Stimulated activated CD8-positive, alpha-beta memory T cell treated with anti-CD3 and anti-CD28 coated beads, Interleukin-4, amount 100 ng/mL, for 48 hours (primary cell): ENCODE measurements at regions not wholly inside any gene's neighbourhood (a gene's known extent, or its start where the extent isn't known, plus 50 kb on each side); places are given as distances from the start of the nearest gene placed in this dataset.

Experiments used
- DNase-seq: peaks from one replicate; pipeline ENCODE4 v3.0.0-alpha.2; 2020

DNA sequence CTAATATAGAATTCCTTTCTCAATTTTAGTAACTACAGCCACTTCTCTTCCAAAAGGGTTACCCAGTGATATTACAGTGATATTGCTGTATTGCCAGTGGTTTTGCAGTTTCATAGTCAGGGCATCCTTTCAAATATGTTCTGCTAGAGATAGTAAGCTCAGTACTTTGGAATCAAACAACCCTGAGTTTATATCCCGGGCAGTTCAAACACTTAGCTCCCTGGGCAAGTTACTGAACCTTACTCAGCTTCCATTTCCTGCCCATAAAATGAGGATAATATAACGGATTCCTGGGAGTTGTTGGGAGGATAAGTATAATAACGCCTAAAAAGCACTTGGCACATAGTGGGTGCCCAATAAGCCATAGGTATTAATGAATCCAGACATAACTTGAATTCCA, 212.6 kb upstream of the PARD3B start:
- DNase-seq: no peak

DNA sequence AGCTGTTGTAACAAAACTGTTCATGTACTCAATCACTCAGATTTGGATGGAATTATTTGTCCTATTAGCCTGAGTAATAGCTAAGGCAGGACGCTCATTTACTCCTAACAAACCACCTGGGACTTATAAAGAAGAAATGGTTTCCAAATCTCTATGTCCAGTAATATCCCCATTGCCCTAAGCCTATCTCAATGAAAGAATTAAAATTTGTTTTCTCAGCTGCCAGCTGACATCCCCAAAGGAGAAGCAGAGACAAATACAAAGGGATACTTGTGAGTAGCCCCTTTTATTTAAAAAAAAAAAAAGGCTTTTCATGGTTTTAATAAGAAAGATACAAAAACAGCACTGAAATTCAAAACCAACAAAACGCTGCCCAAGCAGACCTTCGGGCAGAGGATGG, 211.4 kb upstream of the PARD3B start:
- DNase-seq: no peak

DNA sequence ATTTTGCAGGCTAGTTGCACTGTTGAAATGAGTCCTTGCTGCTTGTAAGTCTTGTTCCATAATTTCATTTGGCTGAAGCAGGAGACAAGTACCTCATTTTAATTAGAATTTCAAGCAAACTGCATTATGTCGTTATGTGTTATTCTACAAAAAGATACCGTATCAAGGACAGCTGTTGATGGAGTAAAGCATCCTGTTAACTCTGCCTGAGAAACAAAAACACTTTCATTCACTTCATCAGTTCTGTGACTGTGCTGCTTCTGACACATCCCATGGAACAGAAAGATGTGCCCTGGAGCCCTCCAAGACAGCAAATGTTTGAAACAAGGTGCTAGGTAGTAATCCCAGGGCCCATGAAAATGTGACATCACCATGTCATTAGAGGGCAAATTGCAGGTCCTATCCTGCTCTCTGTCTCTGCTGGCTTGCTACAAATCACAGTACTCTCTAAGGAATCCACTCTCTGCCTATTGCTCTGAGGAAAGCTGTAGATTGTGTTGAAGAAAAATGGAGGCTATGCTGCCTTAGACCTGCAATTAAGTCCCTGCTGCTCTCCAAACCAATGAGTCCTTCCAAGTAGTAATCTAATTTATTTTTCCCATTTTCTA, 209.7 kb upstream of the PARD3B start:
- DNase-seq: no peak

DNA sequence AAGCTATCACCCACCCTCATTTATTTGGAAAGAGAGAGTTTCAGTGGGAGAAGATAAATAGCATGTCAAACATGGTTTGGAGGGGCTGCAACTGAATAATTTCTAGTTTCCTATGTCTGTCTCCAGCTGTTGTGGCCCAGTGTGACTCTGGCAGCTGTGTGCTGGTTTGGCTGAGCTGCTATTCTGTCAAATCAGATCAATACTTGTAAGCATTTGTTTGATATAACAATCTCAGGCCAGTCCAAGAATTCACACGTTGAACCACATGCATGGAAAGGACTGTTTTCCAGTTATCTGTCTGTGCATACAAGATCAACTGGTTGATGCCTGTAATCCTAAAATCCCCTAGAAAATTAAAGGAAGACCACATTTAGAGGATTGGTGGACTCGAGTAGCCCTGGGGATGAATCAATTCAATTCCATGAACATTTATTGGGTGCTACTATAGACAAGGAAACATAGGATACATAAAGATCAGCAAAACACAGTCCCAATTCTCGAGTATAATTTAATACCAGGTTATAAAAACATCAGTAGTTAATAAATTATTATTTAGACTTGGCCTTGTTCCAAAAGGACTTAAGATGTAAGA, 209.0 kb upstream of the PARD3B start:
- DNase-seq: no peak

DNA sequence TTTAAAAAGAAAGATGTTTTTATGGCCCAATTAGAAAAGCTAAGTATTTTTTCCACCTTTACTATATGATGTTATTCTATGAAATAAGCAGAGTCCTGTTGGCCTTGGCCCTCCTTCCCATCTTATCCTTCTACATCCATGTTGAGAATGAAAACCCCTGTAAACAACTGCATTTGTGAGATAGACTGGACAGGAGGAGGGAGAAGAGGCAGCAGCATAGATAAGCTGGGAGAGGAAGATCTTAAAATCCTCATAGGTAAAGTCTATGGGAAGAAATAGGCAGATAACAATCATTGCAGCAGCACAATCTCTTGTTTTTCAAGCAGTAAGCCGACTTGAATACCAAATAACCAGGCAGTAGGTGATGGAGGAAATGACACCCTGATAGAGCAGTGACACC, 207.6 kb upstream of the PARD3B start:
- no peak for DNase-seq

DNA sequence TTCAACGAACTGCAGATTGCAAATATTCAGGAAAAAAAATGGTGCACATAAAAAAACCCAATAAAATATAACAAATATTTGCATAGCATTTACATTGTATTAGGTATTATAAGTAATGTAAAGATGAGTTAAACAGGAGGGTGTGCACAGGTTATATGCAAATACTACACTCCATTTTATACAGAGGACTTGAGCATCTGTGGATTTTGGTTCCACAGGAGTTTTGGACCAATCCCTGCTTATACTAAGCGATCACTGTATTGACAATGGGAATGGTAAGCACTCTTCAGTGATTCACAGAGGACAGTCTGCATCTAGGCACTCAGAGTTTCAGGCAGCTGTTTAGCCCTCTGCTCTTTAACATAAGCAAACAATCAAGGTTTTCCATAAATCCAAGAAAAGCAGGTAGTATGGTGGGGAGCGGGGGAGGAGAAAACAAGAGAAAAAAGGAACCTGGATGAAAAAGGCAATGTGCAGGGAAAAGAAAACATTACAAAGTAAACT, 206.0 kb upstream of the PARD3B start:
- no peak for DNase-seq

DNA sequence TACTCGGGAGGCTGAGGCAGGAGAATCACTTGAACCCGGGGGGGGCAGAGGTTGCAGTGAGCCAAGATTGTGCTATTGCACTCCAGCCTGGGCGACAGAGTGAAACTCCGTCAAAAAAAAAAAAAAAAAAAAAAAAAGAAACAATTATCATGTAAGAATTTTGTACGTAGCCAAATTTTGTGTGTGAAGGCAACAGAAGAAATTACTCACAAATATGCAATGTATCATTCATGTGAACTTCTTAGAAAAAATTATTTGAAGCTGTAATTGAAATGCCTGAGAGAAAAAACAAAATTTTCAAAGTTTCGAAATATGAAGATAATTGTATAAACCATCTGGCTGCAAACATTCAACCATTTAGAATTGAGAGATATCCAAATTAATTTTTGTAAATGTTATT, 204.8 kb upstream of the PARD3B start:
- DNase-seq: no peak

DNA sequence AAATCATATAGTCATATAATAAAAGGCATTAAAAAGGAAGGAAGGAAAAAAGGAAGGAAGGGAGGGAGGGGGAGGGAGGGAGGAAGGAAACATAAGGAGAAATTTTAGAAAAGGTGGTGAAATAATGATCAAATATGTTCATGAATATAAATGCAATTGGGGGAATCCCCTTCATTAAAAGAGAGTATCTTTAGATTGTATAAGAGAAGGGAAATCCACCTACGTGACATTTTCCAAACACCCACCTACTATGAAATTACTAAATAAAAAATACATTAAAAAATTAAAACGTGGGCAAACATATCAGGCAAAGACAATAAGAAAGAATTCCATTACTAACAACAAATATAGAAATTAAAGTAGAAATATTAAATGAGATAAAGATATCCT, 203.4 kb upstream of the PARD3B start:
- no peak for DNase-seq

DNA sequence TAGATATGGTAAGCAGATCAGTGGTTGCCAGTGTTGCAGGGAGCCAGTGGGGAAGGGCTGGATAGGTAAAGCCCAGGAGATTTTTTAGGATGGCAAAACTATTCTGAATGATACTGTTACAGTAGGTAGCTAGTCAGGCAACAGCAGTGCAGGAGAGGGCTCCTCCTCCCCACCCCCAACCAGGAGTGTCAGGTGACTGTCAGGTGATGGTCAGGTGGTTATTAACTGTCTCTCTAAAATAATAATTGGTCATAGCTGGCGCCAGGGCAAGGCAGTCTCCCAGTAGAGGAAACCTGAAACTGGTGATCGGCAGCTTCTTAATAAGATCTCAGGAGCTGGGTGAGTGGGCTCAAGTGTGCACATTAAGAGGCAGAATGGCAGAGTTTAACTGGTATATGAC, 201.6 kb upstream of the PARD3B start:
- DNase-seq: no peak

DNA sequence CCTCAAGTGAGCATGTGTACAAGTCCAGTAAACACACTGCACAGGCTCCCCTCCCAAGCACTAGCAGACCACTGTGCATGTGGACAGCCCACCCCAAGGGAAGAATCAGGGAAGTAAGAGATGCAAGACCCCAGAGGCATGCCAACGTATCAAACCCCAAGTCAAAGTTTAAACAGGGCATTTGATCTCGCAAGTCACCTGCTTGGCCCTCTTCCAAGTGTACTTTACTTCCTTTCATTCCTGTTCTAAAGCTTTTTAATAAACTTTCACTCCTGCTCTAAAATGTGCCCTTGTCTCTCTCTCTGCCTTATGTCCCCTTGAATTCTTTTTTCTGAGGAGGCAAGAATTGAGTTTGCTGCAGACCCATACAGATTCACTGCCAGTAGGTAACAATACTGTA, 201.2 kb upstream of the PARD3B start:
- DNase-seq: no peak

DNA sequence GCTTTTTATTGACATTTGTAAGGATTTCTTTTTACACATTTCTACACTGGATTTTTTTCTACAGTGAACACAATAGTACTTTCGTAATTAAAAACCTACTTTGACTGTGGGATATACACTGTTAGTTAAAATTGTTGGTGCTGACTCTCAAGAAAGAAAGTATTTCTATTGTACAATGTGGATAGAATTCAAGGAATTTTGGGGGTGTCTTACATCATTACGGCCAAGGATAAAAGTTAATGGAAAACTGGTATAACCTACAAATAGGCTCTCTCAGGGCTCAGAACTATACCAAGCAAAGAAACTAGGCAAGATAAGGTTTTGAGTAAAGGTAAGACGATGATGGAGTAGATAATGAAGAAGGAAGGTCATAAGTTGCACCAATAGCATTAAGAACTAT, 198.4 kb upstream of the PARD3B start:
- DNase-seq: no peak

DNA sequence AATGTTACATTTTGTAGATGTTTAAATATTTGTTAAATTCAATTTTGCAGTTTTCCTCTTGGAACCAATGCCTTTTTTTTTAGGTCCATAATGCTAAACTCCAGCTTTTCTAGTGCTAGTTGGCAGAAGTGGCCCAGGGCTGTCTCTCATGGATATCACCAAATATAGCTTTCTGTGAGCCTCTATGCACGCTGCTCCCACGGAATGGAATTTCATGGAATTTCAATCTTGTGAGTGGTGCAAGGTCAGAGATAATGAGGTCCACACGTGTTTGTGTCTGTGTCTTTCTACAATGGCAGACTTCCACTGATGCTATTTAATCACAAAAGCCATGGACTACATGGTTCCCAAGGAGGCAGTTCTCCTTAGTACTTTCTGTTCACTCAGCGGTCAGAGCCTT, 191.5 kb upstream of the PARD3B start:
- DNase-seq: no peak

DNA sequence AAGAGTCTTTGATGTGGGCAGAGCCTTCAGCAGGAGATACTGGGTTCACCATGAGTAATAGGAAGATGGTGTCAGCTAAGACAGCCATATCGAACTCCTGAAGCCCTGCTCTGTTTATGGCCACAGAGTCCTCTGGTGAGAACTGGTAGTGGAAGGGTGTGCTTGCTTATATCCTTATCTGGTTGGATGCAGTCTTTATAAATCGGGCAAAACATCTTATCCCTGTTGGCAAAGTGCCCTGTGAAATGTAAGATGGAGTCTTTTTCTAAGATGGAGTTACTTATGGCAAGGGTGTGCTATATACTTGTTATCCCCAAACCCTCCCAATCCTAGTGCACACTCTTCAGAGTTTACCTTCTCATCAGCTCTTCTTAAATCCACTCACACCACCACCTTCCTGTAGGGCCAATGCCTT, 190.8 kb upstream of the PARD3B start:
- no peak for DNase-seq

DNA sequence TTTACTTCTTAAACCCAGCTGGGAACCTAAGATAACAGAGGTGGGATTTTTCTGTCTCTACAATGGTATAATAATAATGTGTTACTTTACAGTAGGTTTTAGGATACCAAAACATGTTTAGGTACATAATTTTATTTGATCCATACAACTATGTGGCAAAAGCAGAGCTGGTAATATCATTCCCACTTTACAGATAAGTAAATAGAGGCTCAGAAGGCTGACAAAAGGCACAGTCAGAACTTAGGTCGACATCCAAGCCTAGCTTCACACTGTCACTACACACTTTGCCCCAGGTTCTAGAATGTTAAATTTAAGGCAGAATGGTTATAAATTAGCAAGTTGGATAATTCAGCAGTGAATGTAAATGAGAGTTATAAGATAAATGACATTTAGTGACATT, 189.6 kb upstream of the PARD3B start:
- DNase-seq: no peak

DNA sequence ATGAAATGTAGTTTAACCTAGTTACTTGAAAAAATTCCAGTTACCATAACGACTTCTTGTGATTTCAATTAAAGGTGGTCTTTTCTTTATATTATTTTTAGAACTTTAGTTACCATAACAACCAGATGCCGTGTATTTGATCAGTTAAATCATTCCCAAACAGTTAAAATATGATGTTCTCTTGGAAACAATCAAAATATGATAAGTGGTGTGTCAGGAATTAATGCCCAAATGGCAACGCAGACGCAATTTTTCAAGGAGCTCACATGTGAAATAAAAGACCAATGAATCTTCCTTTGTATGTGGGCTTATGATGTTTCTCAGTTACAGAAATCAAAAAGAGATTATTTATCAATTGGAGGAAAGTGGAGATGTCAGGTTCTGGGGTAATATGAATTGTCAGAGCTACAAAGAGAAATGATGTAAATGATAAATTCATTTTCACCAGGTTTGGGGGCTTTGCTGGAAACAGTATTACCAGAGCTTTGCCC, 189.1 kb upstream of the PARD3B start:
- DNase-seq: no peak

DNA sequence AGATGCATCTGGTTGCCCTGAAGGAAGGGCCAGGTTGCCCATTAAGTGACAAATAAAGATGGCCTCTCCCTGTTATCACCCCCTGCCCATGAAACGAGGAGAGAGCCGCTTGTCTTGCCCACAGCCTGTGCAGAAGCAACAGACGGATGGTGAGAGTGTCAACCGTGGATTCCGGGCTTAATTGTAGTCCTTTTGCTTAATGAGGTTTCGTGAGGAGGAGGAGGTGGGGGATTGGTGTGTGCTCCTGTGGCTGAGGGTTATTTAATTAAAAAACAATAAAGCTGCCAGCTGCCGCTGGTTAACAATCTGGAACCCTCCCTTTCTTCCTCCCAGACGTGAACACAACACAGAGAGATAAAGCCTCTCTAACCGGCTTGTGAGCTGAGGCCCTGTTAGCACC, 188.0 kb upstream of the PARD3B start:
- DNase-seq: no peak

DNA sequence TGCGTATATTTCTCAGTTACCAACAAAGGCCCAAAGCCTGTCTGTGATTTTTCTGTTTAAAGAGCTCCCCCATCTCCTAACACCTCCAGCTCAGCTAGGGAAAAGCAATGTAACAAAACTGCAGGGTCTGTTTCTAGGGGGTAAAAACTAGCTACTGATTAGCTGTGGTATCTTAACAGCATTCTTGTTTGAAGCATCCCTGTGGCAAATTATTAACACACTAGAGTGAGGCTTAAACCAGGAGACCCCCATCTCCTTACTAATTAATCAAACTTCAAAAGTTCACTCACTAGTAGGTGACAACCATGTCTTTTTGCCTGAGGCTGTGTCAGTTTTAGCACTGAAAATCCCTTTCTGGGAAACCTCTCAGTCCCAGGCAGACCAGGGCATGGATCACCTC, 186.2 kb upstream of the PARD3B start:
- no peak for DNase-seq

DNA sequence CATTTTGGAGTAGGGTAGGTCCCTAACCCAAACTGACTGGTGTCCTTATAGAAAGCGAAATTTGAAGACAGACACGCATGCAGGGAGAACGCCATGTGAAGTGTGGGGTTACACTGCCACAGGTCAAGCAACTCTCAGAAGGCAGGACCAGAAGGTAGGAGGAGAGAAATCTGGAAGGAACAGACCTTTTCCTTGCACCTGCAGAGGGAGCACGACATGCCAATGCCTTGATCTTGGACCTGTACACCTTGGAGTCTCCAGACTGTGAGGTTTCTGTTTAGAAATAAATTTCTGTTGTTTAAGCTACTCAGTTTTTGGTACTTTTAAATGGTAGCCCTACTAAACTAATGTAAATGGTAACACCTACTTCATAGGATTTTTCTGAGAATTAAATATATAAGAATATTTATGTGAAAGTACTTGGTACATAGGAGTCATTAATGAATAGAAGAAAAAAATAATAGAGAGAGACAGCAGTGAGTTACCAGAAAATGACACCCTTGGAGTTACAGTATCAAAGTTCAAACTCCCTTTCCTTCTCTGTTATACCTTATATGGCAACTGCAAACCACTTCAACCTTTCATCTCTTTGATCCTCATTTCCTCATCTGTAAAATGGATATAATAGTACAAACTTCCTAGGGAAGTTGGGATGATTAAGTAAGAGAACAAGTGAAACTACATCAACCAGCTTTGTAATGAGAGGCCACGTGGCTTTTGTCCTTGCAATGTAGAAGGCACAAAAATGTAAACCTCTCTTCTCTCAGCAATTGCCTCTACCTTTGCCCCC, 184.9 kb upstream of the PARD3B start:
- DNase-seq: no peak

DNA sequence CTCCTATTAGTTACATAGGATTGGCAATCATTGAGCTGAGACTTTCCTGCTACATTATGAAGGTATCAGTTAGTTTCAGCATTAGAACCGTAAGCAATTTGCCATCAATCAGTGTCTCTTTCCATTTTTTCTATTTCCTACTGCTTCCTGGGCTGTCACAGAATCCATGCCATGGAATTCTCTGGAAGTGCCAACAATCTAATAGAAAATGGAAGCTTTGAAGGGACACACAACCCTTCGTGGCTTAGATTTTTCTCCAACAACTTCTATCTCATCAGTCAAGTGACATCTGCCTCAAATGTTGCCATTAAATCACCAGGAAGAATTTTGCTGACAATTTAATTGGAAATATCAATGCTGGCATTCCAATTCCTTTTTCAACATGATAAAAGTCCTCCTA, 183.5 kb upstream of the PARD3B start:
- DNase-seq: no peak

DNA sequence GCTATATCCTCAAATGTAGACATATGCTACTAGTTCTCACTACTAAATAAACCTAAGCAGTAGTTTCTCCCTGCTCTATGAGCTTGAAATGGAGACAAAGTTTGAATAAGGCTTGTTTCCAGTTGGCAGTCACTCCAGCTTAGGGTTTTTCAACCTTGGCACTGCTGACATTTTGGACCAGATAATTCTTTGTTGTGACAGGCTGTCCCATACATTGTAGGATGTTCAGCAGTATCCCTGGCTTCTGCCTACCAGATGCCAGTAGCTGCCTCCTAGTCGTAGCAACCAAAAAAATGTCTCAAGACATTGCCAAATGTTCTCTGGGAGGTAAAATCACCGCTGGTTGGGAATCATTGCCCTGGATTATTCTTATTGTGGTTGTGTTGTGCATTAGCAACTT, 182.7 kb upstream of the PARD3B start:
- no peak for DNase-seq

DNA sequence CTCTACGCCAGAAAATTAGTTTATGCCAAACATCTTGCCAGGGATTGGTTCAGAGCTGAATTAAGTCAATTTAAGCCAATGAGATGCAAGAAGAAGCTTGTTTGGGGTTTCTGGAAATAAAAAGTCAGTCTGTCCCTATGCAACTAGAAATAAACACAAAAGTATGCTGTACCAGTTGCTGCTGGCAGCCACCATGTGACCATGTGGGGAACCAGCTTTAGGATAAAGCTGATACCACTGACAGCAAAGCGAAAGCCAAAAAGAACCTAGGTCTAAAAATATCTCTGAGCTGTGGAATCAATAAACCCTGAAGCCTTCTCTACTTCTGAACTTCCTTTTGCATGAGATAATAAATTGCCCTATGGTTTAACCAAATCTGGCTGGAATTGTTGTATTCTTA, 181.8 kb upstream of the PARD3B start:
- no peak for DNase-seq

DNA sequence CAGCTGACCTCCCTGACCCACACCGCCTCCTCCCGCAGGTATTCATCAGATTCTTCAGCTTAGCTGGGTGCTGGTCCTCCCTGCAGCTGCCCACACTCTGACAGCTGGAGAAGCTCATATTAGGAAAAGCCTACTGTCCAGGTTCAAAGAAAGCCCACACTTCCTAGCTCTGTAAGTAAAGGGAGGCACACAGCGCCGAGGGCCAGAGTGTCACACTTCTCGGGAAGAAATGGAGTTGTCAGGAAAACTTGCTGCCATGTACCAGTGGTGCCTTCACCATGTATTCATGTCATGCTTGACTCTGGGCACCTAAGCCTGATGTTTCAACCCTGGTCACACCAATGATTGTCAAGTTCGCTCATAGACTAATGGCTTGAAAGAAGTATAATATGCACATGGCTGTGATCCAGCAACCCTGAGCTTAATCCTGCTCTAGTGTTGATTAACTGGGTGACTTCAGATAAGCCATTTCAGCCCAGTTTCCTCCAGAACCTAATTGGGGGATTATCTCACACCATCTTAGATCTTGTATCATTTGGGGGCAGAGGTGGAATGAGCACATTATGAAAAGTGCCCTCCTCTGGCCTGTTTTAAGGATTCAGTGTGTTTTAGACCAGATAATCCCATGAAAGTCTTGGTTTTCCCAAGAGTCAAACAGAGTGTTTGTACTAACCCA, 180.3 kb upstream of the PARD3B start:
- DNase-seq: no peak

DNA sequence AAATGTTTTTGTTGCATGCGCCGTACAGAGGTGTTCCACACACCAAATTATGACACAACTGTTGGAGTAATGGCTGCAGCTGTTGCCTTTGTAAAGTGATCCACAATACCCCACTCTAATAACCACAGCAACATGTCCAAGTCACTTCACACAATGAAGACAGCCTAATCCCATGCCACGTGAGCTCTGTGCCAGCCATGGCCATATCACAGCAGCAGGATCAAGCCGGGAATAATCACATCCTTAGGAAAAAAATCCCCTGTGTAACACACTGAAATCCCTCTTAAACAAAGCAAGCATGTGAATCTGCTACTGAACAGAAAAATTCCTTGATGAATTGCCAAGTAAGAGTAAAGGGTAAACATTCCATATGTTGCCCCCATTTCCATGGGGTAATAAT, 179.5 kb upstream of the PARD3B start:
- no peak for DNase-seq

DNA sequence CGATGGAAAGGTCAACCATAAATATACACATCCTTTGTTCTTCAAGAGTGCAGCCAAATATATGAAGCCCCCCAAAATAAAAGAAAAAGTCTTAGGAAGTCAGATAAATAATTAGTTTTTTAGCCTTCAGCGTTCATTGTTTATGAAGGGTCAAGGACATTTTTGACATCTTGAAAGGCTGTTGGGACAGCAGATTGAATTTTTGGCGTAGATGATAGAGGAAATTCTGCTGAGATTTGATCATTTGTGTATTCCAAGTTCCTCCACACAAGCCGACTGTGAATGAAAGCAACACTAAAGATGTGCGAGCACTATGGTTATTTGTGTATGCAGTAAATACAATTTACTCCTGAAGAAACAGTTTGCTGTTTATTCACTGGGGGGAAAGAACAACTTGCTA, 177.8 kb upstream of the PARD3B start:
- no peak for DNase-seq
